ENCODE measurements at regions not wholly inside any gene's neighbourhood (a gene's known extent, or its start where the extent isn't known, plus 50 kb on each side); places are given as distances from the start of the nearest gene placed in this dataset.

- TF ChIP-seq, protein P1, sequence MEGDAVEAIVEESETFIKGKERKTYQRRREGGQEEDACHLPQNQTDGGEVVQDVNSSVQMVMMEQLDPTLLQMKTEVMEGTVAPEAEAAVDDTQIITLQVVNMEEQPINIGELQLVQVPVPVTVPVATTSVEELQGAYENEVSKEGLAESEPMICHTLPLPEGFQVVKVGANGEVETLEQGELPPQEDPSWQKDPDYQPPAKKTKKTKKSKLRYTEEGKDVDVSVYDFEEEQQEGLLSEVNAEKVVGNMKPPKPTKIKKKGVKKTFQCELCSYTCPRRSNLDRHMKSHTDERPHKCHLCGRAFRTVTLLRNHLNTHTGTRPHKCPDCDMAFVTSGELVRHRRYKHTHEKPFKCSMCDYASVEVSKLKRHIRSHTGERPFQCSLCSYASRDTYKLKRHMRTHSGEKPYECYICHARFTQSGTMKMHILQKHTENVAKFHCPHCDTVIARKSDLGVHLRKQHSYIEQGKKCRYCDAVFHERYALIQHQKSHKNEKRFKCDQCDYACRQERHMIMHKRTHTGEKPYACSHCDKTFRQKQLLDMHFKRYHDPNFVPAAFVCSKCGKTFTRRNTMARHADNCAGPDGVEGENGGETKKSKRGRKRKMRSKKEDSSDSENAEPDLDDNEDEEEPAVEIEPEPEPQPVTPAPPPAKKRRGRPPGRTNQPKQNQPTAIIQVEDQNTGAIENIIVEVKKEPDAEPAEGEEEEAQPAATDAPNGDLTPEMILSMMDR (IDR thresholded peaks at IDR 0.05) = no peak
- no peak for TF ChIP-seq EZH2 (IDR thresholded peaks at IDR 0.05; ENCODE audit: borderline replicate concordance, insufficient read depth, low read depth, low read length, poor library complexity, severe bottlenecking)
Observed at GRCh38 chr13:85538957-85539356, 260.3 kb downstream of the SLITRK6 start.

Data from B cell (primary cell).